IMR-90 (cell line): ENCODE measurements at regions not wholly inside any gene's neighbourhood (a gene's known extent, or its start where the extent isn't known, plus 50 kb on each side); places are given as distances from the start of the nearest gene placed in this dataset.

Experiments used
- ATAC-seq: fragments of 200-7000 bp; cut with Tn5 transposase; 2 replicates; pipeline ENCODE4 v1.9.1; 2020; ENCODE audit warnings: low read depth, mild to moderate bottlenecking, moderate library complexity
- BruUV-seq: library from RNA; stranded (reverse); fragments of 400-500 nt; replicated peaks from 2 replicates; lab custom pipeline; 2021; lab: Mats Ljungman, UMichigan
- CTCF ChIA-PET: fragments of 300-600 bp; formaldehyde crosslinking; extraction: SDS; loops from one replicate; lab custom pipeline; 2021; ENCODE audit warnings: antibody characterized with exemption; lab: Yijun Ruan, JAX
- POLR2A ChIA-PET: fragments of 300-600 bp; sonication (Branson Sonifier 250); formaldehyde crosslinking; loops from one replicate; lab custom pipeline; 2022; ENCODE audit warnings: antibody characterized with exemption; ENCODE audit not compliant: unreplicated experiment; lab: Charles Lee
- DNase-seq: peaks from one replicate; pipeline ENCODE4 v3.0.0; 2013
- H2AFZ ChIP-seq: replicated peaks from 2 replicates; pipeline ENCODE3; 2013; ENCODE audit warnings: low read length, mild to moderate bottlenecking; ENCODE audit not compliant: poor library complexity
- H2AK5ac ChIP-seq: 2 replicates; pipeline ENCODE4 v1.6.1; 2013; ENCODE audit warnings: low read depth, low read length, inconsistent platforms
- H2AK9ac ChIP-seq: replicated peaks from 2 replicates; pipeline ENCODE3; 2013; ENCODE audit warnings: mild to moderate bottlenecking, low read depth, low read length, moderate library complexity; ENCODE audit not compliant: poor library complexity
- H2BK120ac ChIP-seq: 2 replicates; pipeline ENCODE4 v1.6.1; 2013; ENCODE audit warnings: low read depth, low read length, inconsistent platforms
- H2BK15ac ChIP-seq: 3 replicates; pipeline ENCODE4 v1.6.1; 2013; ENCODE audit warnings: low read depth, low read length, inconsistent platforms
- H2BK20ac ChIP-seq: 2 replicates; pipeline ENCODE4 v1.6.1; 2013; ENCODE audit warnings: low read depth, mild to moderate bottlenecking, inconsistent platforms, low read length, moderate library complexity
- H2BK5ac ChIP-seq: 2 replicates; pipeline ENCODE4 v1.6.1; 2013; ENCODE audit warnings: mild to moderate bottlenecking, low read depth, low read length, inconsistent platforms; ENCODE audit not compliant: poor library complexity, severe bottlenecking
- H3K14ac ChIP-seq: replicated peaks from 2 replicates; pipeline ENCODE4 v1.6.1; 2013; ENCODE audit warnings: low read depth, low read length, inconsistent platforms
- H3K18ac ChIP-seq: 2 replicates; pipeline ENCODE4 v1.6.1; 2013; ENCODE audit warnings: low read depth, low read length, control low read depth
- H3K23ac ChIP-seq: 2 replicates; pipeline ENCODE4 v1.6.1; 2013; ENCODE audit warnings: low read depth, low read length, inconsistent platforms
- H3K27ac ChIP-seq: 2 replicates; pipeline ENCODE4 v1.5.1; 2013; ENCODE audit warnings: mild to moderate bottlenecking, control low read depth, low read length; ENCODE audit not compliant: insufficient read depth
- H3K27me3 ChIP-seq: 2 replicates; pipeline ENCODE4 v1.6.1; 2013; ENCODE audit warnings: low read length; ENCODE audit not compliant: control insufficient read depth, insufficient read depth
- H3K36me3 ChIP-seq: 2 replicates; pipeline ENCODE4 v1.6.1; 2013; ENCODE audit warnings: low read length, mixed read lengths; ENCODE audit not compliant: control insufficient read depth, insufficient read depth
- H3K4ac ChIP-seq: 2 replicates; pipeline ENCODE4 v1.6.1; 2013; ENCODE audit warnings: low read depth, low read length, inconsistent platforms
- H3K4me1 ChIP-seq: 2 replicates; pipeline ENCODE4 v1.6.1; 2013; ENCODE audit warnings: low read length, mixed read lengths; ENCODE audit not compliant: control insufficient read depth, insufficient read depth
- H3K4me2 ChIP-seq: 2 replicates; pipeline ENCODE4 v1.6.1; 2013; ENCODE audit warnings: low read depth, mild to moderate bottlenecking, control low read depth, low read length, moderate library complexity
- H3K4me3 ChIP-seq: 2 replicates; pipeline ENCODE4 v1.5.1; 2013; ENCODE audit warnings: low read depth, mild to moderate bottlenecking, control low read depth, low read length, moderate library complexity; ENCODE audit not compliant: insufficient read depth
- H3K56ac ChIP-seq: 2 replicates; pipeline ENCODE4 v1.6.1; 2013; ENCODE audit warnings: low read length, inconsistent platforms; ENCODE audit not compliant: insufficient read depth; ENCODE audit errors: extremely low read depth
- H3K79me1 ChIP-seq, 2 experiments: 2 replicates each; pipeline ENCODE4 v1.6.1; 2013; ENCODE audit warnings: low read length in 2 of 2, inconsistent platforms in 1 of 2, low read depth in 1 of 2
- H3K9ac ChIP-seq: 2 replicates; pipeline ENCODE4 v1.6.1; 2013; ENCODE audit warnings: low read depth, low read length, control low read depth
- H3K9me1 ChIP-seq: 2 replicates; pipeline ENCODE4 v1.6.1; 2013; ENCODE audit warnings: low read length, inconsistent platforms; ENCODE audit not compliant: insufficient read depth
- H3K9me3 ChIP-seq: 2 replicates; pipeline ENCODE4 v1.6.1; 2013; ENCODE audit warnings: low read length; ENCODE audit not compliant: control insufficient read depth, insufficient read depth
- H4K20me1 ChIP-seq: 2 replicates; pipeline ENCODE4 v1.6.1; 2013; ENCODE audit warnings: low read length, inconsistent platforms; ENCODE audit not compliant: insufficient read depth
- H4K5ac ChIP-seq: 2 replicates; pipeline ENCODE4 v1.6.1; 2013; ENCODE audit warnings: mild to moderate bottlenecking, low read depth, low read length, control low read depth
- H4K8ac ChIP-seq, 2 experiments: 2 replicates each; pipeline ENCODE4 v1.6.1; 2013; ENCODE audit warnings: low read depth in 2 of 2, low read length in 2 of 2, control low read depth in 1 of 2, inconsistent platforms in 1 of 2
- H4K91ac ChIP-seq: 2 replicates; pipeline ENCODE4 v1.6.1; 2013; ENCODE audit warnings: low read depth, low read length, inconsistent platforms; ENCODE audit not compliant: insufficient read depth
- BHLHE40 ChIP-seq: fragments of 150-350 bp; IDR thresholded peaks from 2 replicates; pipeline ENCODE4 v1.6.1; 2016; ENCODE audit warnings: mild to moderate bottlenecking, low read depth, low read length
- ELK1 ChIP-seq: fragments of 150-350 bp; IDR thresholded peaks from 2 replicates; pipeline ENCODE4 v1.6.1; 2016; ENCODE audit warnings: low read depth, mild to moderate bottlenecking, low read length, moderate library complexity, borderline replicate concordance
- MAFK ChIP-seq: IDR thresholded peaks from 2 replicates; pipeline ENCODE4 v1.6.1; 2012; ENCODE audit warnings: low read depth, low read length, improper control_type of control experiment
- WGBS, 2 experiments: methylation state at CpG; one replicate each; pipeline versions ENCODE4 v1.1.5 to v1.1.7; 2013; ENCODE audit warnings: missing lambda C conversion rate in 2 of 2; ENCODE audit not compliant: insufficient read length in 1 of 2; ENCODE audit errors: extremely low coverage in 2 of 2; 5-methylcytosine and 5-hydroxymethylcytosine counted together
- dilution Hi-C: fragments of 300-500 bp; cut with HindIII; formaldehyde crosslinking; loops from one replicate; pipeline ENCODE4 v1.14.3; 2018; ENCODE audit warnings: low sequenced_read_pairs; ENCODE audit not compliant: unreplicated experiment
- in situ Hi-C: fragments of 300-500 bp; cut with MboI; formaldehyde crosslinking; loops from 3 replicates; pipeline ENCODE4 v1.14.3; 2019; ENCODE audit warnings: low sequenced_read_pairs, inconsistent platforms, mixed read lengths
- intact Hi-C: fragments of 100-400 bp; cut with micrococcal nuclease; formaldehyde crosslinking; loops from 2 replicates; pipeline ENCODE4 v1.10.0; 2022
- TF ChIP-seq, protein P1 (sequence below): fragments of 150-350 bp; IDR thresholded peaks from 2 replicates; pipeline ENCODE4 v1.6.1; 2017; ENCODE audit warnings: mild to moderate bottlenecking, antibody characterized with exemption, low read length, low read depth

DNA sequence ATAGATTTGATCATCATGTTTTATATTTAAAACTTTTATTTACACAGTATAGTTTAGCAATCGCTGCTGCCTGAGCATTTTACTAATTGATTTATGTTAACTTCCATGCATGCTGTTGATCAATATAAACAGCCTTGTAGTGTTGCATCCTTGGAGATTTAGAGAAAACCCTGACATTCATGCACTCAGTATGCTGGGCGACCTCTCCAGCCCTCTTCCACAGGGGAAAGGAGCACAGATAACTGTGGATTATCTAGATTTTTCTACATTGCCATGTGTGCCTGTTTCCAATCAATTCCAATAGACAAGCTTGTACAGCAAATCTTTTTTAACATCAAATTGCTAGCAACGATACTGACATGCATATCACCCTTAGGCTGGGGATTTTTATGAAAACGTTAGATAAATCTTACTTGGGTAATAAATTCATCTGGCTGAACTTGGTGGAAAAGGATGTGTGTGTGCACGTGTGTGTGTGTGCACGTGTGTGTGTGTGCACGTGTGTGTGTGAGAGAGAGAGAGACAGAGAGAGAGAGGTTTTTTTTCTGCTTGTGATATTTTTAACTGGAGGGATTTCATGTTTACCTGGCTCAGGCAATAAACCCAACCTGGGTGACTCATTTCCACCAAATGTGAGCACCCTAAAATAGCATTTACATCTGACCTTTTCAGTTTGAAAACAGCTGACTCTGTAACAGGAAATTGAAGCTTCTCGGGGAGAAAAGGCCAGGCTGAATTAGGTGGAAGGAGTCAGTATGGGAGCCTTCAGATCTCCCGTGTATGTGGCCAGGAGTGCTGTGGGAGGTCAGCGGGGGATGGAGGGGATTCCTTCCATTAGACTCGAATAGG lies 339.8 kb downstream of the PRDM2 start:
- Histone ChIP-seq H2AK9ac (no peak overlapping the region), H3K27ac (no peak overlapping the region), H3K27me3 (no peaks in the 10 kb centered on the region), H3K9ac (no peak overlapping the region), H4K5ac (no peak overlapping the region), H4K8ac (no peak overlapping the region), H2BK120ac (no peak overlapping the region), H2BK5ac (no peak overlapping the region), H3K9me3 (peaks cover 12% of the 10 kb centered on the region), H3K9me1 (no peaks in the 10 kb centered on the region), H4K20me1 (no peaks in the 10 kb centered on the region), H3K79me1 (no peaks in the 10 kb centered on the region), H2BK20ac (no peak overlapping the region), H3K4me3 (no peak overlapping the region), H3K4me2 (no peak overlapping the region), H3K36me3 (no peaks in the 10 kb centered on the region), H2AFZ (no peak overlapping the region), H2BK15ac (no peak overlapping the region), H3K14ac (no peak overlapping the region), H3K18ac (no peak overlapping the region), H3K4ac (no peak overlapping the region), H3K4me1 (no peaks in the 10 kb centered on the region), H2AK5ac (no peak overlapping the region), H3K56ac (no peak overlapping the region), H3K23ac (no peak overlapping the region), H4K91ac (no peak overlapping the region)
- in situ Hi-C loops (no loop called here), dilution Hi-C loops (no loop called here), intact Hi-C loops (no loop called here)
- WGBS, 2 experiments: no CpG with 5 or more reads among the region's 11 CpGs
- ChIA-PET CTCF (no interaction called here), POLR2A (no interaction called here)
- BruUV-seq: no TSS peak
- ATAC-seq (no peak), DNase-seq (no peak)
- TF ChIP-seq, protein P1, sequence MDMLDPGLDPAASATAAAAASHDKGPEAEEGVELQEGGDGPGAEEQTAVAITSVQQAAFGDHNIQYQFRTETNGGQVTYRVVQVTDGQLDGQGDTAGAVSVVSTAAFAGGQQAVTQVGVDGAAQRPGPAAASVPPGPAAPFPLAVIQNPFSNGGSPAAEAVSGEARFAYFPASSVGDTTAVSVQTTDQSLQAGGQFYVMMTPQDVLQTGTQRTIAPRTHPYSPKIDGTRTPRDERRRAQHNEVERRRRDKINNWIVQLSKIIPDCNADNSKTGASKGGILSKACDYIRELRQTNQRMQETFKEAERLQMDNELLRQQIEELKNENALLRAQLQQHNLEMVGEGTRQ: no peak
- TF ChIP-seq BHLHE40: no peak
- TF ChIP-seq MAFK: no peak
- TF ChIP-seq ELK1: no peak
